AG09319 (cell line): ENCODE measurements at regions not wholly inside any gene's neighbourhood (a gene's known extent, or its start where the extent isn't known, plus 50 kb on each side); places are given as distances from the start of the nearest gene placed in this dataset.

ENCODE experiments used
- DNase-seq: peaks from one replicate; pipeline ENCODE4 v3.0.0-alpha.2; 2010; ENCODE audit warnings: low read depth; ENCODE audit errors: extremely low read depth
- CTCF ChIP-seq: IDR thresholded peaks from 2 replicates; pipeline ENCODE4 v1.5.1; 2011; ENCODE audit warnings: low read depth, mild to moderate bottlenecking, inconsistent platforms, low read length, moderate library complexity

GRCh38 chr13:80284290-80284689 lies 56.6 kb downstream of the SPRY2 start:
- DNase-seq: no peak
- TF ChIP-seq CTCF: no peak

DNA sequence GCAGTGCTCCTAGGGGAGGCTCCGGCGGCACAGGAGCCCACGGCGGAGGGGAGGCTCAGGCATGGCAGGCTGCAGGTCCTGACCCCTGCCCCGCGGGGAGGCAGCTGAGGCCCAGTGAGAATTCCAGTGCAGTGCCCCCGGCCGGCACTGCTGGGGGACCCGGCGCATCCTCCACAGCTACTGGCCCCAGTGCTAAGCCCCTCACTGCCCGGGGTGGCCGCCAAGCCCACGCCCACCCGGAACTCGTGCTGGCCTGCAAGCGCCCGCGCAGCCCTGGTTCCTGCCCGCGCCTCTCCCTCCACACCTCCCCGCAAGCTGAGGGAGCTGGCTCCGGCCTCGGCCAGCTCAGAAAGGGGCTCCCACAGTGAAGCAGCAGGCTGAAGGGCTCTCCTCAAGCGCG lies 62.2 kb downstream of the SPRY2 start:
- TF ChIP-seq CTCF: no peak
- DNase-seq: no peak

DNA sequence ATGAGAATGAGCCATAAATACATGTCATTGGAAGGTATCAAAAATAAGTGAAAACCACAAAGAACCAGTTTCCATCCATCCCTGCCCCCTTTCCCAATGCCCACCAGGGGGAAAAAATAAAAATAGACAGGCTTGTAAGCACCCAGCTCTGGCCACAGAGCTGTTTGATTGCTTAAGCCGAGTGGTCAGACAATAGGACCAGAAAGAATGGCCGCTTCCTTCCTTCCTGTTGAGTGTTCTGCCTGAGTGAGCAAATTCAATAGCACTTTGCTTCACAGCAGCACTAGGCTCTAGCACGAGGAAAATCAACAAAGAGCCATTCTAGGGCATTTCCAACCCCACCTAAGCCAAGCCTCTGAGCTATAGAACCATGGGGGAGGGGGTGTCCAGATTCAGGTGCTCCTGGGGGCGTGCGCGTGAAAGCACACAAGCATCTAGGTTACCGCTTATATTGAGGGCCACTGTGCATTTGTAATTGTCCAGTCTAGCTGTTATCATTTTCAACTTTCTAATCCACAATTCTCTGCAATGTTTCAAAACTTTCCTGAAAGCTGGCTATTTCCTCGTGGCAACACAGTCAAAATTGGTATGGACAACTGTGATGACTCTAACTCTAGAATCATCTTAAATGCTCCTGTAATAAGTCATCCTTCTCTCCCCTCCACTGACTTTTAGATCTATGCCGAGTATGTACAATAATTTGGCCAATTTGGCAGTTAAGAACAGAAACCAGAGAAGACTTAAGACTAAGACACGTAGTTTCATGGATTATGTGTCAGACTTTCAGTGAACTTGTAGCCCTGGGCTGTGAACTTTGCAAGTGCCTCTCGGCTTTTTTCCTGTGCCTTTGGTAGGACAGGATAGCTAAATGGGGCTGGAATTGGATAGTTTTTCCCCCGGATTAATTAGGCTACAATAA lies 64.3 kb downstream of the SPRY2 start:
- no peak for DNase-seq
- TF ChIP-seq CTCF: no peak

DNA sequence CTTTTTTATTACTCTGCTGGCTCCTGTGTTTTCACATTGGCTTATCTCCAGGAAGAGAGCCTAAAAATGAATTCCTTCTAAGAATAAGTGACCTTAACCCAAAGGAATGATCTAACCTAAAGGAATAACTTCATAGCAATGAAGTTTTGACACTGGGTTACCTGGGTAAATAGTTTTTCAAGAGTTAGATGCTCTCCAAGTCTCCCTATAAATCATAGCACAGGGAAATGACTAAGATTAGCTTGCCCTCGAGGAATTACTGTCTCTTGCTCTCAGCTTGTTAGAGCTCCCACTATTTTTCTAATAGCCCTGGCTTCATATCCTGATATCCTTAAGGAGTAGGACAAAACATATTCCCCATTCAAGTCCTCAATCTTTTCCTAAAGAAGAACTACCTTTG lies 66.3 kb downstream of the SPRY2 start:
- TF ChIP-seq CTCF: no peak

DNA sequence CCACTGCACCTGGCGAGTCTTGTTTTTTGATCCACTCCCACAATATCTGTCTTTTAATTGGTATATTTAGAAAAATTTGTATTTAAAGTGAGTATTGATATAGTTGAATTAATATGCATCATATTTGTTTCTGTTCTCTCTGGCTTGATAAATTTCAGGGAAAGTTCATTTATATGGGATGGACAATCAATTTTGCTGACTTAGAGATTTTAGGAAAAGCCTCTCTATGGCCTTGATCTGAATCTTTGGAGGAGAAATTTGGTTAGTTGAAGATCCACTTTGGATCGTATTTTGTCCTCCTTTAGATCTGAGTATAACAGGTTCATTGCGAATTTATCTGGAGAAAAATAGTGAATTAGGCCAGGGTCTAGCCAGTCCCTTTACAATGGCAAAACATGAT lies 67.2 kb downstream of the SPRY2 start:
- TF ChIP-seq CTCF: no peak
- DNase-seq: no peak

More for the DNA sequence above, 66.3 kb downstream of the SPRY2 start:
- DNase-seq: no peak

- no peak for TF ChIP-seq CTCF
- no peak for DNase-seq
These were observed 75.6 kb downstream of the SPRY2 start for GRCh38 chr13:80265348-80265747.

- no peak for TF ChIP-seq CTCF
These were observed 77.0 kb downstream of the SPRY2 start for GRCh38 chr13:80263745-80264513.

More at GRCh38 chr13:80263745-80264513, 77.0 kb downstream of the SPRY2 start:
- no peak for DNase-seq
